HG03442 (cell line): ENCODE measurements at regions not wholly inside any gene's neighbourhood (a gene's known extent, or its start where the extent isn't known, plus 50 kb on each side); places are given as distances from the start of the nearest gene placed in this dataset.

Source experiments
- ATAC-seq: cut with Tn5 transposase; IDR thresholded peaks from one replicate; pipeline ENCODE4 v1.9.1; 2021; ENCODE audit warnings: mild to moderate bottlenecking, moderate library complexity; ENCODE audit not compliant: unreplicated experiment

GRCh38 chr1:177586429-177586828, 383.4 kb downstream of the SEC16B start:
- no peak for ATAC-seq

- peak; percentile 57 for ATAC-seq
Measured at GRCh38 chr1:177585302-177586220, 384.3 kb downstream of the SEC16B start.

GRCh38 chr1:177573901-177574300, 396.0 kb downstream of the SEC16B start:
- no peak for ATAC-seq

- ATAC-seq, result no peak
Measured at GRCh38 chr1:177571485-177572076, 398.3 kb downstream of the SEC16B start.

GRCh38 chr1:177571076-177571475, 398.8 kb downstream of the SEC16B start:
- no peak for ATAC-seq

- no peak for ATAC-seq
Measured at GRCh38 chr1:177569476-177569875, 398.7 kb downstream of the BRINP2 start.

- ATAC-seq, result no peak
Measured at GRCh38 chr1:177568622-177569021, 397.9 kb downstream of the BRINP2 start.

- no peak for ATAC-seq
Measured at GRCh38 chr1:177567393-177567792, 396.6 kb downstream of the BRINP2 start.

- no peak for ATAC-seq
Measured at GRCh38 chr1:177566495-177566894, 395.7 kb downstream of the BRINP2 start.

- ATAC-seq, result no peak
Measured at GRCh38 chr1:177561436-177561835, 390.7 kb downstream of the BRINP2 start.

- no peak for ATAC-seq
Measured at GRCh38 chr1:177558372-177558771, 387.6 kb downstream of the BRINP2 start.

GRCh38 chr1:177556163-177556562, 385.4 kb downstream of the BRINP2 start:
- no peak for ATAC-seq

- no peak for ATAC-seq
Measured at GRCh38 chr1:177547200-177547599, 376.4 kb downstream of the BRINP2 start.

- ATAC-seq, result no peak
Measured at GRCh38 chr1:177546346-177546745, 375.6 kb downstream of the BRINP2 start.

GRCh38 chr1:177526201-177526600, 355.4 kb downstream of the BRINP2 start:
- ATAC-seq, result no peak

GRCh38 chr1:177525176-177525575, 354.4 kb downstream of the BRINP2 start:
- no peak for ATAC-seq

GRCh38 chr1:177517546-177517945, 346.8 kb downstream of the BRINP2 start:
- no peak for ATAC-seq

GRCh38 chr1:177514207-177514606, 343.4 kb downstream of the BRINP2 start:
- no peak for ATAC-seq

GRCh38 chr1:177511036-177511435, 340.3 kb downstream of the BRINP2 start:
- no peak for ATAC-seq

- ATAC-seq, result no peak
Measured at GRCh38 chr1:177505905-177506590, 335.3 kb downstream of the BRINP2 start.

- no peak for ATAC-seq
Measured at GRCh38 chr1:177495878-177496277, 325.1 kb downstream of the BRINP2 start.

- no peak for ATAC-seq
Measured at GRCh38 chr1:177490786-177491185, 320.0 kb downstream of the BRINP2 start.
